GM13977 (cell line): ENCODE measurements at regions not wholly inside any gene's neighbourhood (a gene's known extent, or its start where the extent isn't known, plus 50 kb on each side); places are given as distances from the start of the nearest gene placed in this dataset.

Source experiments
- DNase-seq: peaks from one replicate; pipeline ENCODE4 v3.0.0; 2012; ENCODE audit warnings: low spot score
- in situ Hi-C: fragments of 300-500 bp; cut with MboI; formaldehyde crosslinking; loops from one replicate; pipeline ENCODE4 v1.12.0; 2022; ENCODE audit warnings: low sequenced_read_pairs, low pct_unique_long_range_greater_than_20kb, mixed read lengths, inconsistent platforms; ENCODE audit not compliant: unreplicated experiment
- TF ChIP-seq, protein P1 (sequence below): IDR thresholded peaks from 2 replicates; pipeline ENCODE4 v1.5.1; 2012; ENCODE audit warnings: mild to moderate bottlenecking, control low read depth; ENCODE audit not compliant: insufficient read depth; ENCODE audit errors: extremely low read depth, missing control alignments

DNA sequence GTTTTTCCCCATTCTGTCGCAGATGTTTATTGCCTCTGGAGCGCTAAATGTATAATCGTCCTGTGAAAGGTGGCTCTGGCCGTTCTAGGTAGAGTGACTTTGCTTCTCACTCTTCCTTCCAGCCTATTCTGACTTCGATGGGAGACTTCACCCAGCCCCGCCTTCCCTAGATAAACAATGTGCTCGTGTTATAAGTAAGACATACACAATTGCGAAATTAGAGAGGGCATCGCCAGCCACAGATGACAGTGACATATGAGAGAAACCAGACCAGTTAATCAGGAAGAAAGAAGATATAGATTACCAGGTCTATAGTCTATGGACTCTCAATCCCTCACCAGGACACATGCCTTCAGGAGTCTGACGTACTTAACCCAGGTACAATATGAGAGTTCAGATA is 1050.5 kb upstream of the AUTS2 start:
- TF ChIP-seq, protein P1, sequence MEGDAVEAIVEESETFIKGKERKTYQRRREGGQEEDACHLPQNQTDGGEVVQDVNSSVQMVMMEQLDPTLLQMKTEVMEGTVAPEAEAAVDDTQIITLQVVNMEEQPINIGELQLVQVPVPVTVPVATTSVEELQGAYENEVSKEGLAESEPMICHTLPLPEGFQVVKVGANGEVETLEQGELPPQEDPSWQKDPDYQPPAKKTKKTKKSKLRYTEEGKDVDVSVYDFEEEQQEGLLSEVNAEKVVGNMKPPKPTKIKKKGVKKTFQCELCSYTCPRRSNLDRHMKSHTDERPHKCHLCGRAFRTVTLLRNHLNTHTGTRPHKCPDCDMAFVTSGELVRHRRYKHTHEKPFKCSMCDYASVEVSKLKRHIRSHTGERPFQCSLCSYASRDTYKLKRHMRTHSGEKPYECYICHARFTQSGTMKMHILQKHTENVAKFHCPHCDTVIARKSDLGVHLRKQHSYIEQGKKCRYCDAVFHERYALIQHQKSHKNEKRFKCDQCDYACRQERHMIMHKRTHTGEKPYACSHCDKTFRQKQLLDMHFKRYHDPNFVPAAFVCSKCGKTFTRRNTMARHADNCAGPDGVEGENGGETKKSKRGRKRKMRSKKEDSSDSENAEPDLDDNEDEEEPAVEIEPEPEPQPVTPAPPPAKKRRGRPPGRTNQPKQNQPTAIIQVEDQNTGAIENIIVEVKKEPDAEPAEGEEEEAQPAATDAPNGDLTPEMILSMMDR: no peak
- no peak for DNase-seq
- in situ Hi-C loops: no loop called here

DNA sequence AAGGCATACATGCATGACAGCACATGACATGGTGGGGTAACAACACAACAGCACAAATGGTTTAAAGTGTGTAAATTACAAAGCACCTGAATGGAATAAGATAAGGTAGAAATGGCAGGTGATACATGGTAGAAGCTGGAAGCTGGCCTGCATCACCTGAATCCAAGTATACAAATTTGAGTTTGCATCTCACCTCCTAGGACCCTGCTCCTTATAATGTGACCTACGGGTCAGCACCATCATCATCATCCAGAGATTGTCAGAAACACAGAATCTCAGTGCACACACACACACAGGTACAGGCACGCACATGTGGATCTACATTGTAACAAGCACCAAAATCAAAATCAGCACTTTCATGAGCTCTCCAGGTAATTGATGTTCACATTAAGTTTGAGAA is 1048.2 kb upstream of the AUTS2 start:
- in situ Hi-C loops: no loop called here
- TF ChIP-seq, protein P1: no peak
- DNase-seq: no peak

DNA sequence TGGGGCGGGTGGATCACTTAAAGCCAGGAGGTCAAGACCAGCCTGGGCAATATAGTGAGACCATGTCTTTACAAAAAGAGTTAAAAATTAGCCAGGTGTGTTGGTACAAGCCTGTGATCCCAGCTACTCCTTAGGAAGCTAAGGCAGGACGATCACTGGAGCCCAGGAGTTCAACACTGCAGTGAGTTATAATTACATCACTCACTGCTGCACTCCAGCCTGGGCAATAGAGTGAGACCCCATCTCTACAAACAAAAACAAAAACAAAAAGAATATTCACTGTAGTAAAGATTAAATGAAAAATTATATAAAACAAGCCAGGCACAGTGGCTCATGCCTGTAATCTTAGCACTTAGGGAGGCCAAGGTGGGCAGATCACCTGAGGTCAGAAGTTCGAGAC is 1047.6 kb upstream of the AUTS2 start:
- TF ChIP-seq, protein P1: no peak
- in situ Hi-C loops: no loop called here

DNA sequence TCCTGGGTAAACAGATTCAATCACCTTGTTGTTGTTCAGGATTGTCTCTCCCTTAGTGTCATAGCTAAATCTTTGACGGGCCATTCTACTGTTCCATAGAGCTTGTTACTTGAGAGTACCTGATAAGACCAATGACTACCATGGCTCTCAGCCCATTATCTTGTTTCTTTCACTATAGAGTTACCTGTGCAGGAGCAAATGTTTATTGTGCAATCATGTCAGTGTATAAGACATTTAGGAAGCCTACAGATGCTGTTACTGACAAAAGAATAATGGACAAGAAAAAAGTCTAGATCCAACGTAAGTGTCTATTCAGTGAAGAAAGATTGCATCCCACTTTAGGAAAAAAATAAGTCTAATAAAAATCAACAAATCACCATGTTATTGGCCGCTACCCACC is 1041.7 kb upstream of the AUTS2 start:
- no peak for DNase-seq
- TF ChIP-seq, protein P1: no peak
- in situ Hi-C loops: no loop called here

More for the DNA sequence above, 1047.6 kb upstream of the AUTS2 start:
- DNase-seq: no peak

DNA sequence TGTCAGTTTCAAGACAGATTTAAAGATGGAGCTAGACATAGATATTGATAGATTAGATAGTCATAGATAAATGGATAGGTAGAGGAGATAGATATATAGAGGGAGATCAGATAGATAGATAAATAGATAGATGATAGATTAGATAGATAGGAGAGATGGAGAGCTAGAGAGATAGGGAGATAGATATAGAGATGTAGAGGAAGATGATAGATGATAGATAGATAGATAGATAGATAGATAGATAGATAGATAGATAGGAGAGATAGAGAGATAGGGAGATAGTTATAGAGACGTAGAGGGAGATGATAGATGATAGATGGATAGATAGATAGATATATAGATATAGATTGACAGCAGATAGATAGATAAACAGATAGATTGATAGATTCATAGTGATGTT is 1038.8 kb upstream of the AUTS2 start:
- in situ Hi-C loops: no loop called here
- TF ChIP-seq, protein P1: no peak
- no peak for DNase-seq

DNA sequence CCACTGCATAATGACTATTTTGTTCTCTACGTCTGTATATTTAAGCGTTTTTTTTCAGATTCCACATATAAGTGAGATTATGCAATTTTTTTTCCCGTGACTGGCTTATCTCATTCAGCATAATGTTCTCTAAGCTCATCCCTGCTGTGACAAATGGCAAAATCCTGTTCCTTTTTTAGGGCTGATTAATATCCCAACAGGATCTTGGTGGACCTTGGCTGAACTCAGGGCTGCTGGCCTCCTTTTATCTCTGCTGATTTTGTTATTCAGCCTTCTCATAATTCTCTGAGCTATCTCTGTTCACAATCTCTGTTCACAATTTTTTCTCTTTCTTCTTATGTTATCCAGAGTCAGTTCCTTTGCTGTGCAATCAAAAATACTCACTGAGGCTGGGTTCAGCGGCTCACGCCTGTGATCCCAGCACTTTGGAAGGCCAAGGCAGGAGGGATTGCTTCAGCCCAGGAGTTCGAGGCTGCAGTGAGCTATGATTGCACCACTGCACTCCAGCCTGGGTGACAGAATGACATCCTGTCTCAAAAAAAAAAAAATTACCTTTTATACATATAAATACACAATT is 1035.9 kb upstream of the AUTS2 start:
- TF ChIP-seq, protein P1: no peak
- in situ Hi-C loops: no loop called here
- DNase-seq: no peak
